ENCODE measurements at regions not wholly inside any gene's neighbourhood (a gene's known extent, or its start where the extent isn't known, plus 50 kb on each side); places are given as distances from the start of the nearest gene placed in this dataset.

DNA sequence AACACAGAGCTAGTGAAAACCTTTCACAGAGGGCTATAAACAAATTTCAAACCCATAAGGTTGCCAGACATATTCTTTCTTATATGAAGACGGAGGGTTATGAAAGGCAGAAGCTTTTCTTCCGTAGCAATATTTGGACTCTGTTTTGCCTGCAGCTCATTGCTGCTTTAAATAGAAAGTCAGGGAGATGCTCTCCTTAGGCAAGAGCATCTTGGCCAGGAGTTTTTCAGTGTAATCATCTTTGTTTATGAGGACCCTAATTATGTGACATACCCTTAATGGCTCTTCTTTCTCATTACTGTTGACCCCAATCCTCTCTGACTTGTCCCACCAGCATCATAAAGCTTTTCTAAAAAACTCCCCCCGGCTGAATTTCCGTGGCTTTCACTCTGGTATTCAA, 433.4 kb upstream of the NRXN1 start:
- no peaks in the 10 kb centered on the region for H3K27me3 ChIP-seq (ENCODE audit: control insufficient read depth, insufficient read depth, low read length, poor library complexity, severe bottlenecking)
- Mint-ChIP-seq H3K27me3 (ENCODE audit: insufficient read depth) (no peaks in the 10 kb centered on the region), H3K27ac (no peak overlapping the region), H3K36me3 (ENCODE audit: low read depth) (no peaks in the 10 kb centered on the region), H3K4me1 (peaks cover 2% of the 10 kb centered on the region), H3K9me3 (no peaks in the 10 kb centered on the region), H3K4me3 (no peak overlapping the region)
- H3K4me3 ChIP-seq (ENCODE audit: low read length), result no peak overlapping the region
- WGBS, 2 experiments (ENCODE audit: insufficient coverage in 1 of 2, insufficient read length in 1 of 2), result 70% methylated on average over 4 of the region's 4 CpGs; no CpG with 5 or more reads in 1 of the 2 experiments
- H3K9ac ChIP-seq (ENCODE audit: extremely low read depth, low read length, poor library complexity, severe bottlenecking), result no peak overlapping the region
- TF ChIP-seq, protein P1, sequence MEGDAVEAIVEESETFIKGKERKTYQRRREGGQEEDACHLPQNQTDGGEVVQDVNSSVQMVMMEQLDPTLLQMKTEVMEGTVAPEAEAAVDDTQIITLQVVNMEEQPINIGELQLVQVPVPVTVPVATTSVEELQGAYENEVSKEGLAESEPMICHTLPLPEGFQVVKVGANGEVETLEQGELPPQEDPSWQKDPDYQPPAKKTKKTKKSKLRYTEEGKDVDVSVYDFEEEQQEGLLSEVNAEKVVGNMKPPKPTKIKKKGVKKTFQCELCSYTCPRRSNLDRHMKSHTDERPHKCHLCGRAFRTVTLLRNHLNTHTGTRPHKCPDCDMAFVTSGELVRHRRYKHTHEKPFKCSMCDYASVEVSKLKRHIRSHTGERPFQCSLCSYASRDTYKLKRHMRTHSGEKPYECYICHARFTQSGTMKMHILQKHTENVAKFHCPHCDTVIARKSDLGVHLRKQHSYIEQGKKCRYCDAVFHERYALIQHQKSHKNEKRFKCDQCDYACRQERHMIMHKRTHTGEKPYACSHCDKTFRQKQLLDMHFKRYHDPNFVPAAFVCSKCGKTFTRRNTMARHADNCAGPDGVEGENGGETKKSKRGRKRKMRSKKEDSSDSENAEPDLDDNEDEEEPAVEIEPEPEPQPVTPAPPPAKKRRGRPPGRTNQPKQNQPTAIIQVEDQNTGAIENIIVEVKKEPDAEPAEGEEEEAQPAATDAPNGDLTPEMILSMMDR (conservative IDR thresholded peaks at IDR 0.05), result no peak
- H3K9me3 ChIP-seq (ENCODE audit: control insufficient read depth, low read length), result no peaks in the 10 kb centered on the region
- H3K27ac ChIP-seq (ENCODE audit: low read depth, low read length), result no peak overlapping the region
- no peak for DNase-seq
- H3K36me3 ChIP-seq (ENCODE audit: control insufficient read depth, insufficient read depth, low read length), result no peaks in the 10 kb centered on the region
- H3K4me1 ChIP-seq (ENCODE audit: control insufficient read depth, insufficient read depth, low read length), result no peaks in the 10 kb centered on the region

DNA sequence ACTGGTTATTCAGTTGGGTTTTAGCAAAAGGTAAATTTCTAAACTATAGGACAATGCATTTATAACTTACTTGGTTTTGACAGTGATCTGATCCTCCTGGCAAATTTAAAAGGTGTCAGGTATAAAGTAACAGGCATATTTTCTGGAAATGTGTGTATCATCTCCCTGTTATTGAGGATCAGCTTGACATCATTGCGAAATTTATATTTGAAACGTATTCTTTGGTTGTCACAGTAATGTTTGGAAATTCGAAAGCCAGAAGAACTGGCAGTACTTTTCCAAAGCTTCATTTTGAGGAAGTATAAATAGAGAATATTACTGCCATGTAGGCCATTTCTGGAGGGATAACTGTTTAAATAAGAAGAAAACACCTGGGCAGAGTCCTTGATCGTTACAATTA, 422.2 kb upstream of the NRXN1 start:
- Mint-ChIP-seq H3K9me3 (peaks cover 23% of the 10 kb centered on the region), H3K27me3 (ENCODE audit: insufficient read depth) (no peaks in the 10 kb centered on the region), H3K4me3 (no peak overlapping the region), H3K27ac (no peak overlapping the region), H3K4me1 (no peaks in the 10 kb centered on the region), H3K36me3 (ENCODE audit: low read depth) (no peaks in the 10 kb centered on the region)
- Histone ChIP-seq H3K4me3 (ENCODE audit: low read length) (no peak overlapping the region), H3K27me3 (ENCODE audit: control insufficient read depth, insufficient read depth, low read length, poor library complexity, severe bottlenecking) (no peaks in the 10 kb centered on the region), H3K36me3 (ENCODE audit: control insufficient read depth, insufficient read depth, low read length) (no peaks in the 10 kb centered on the region), H3K9me3 (ENCODE audit: control insufficient read depth, low read length) (peaks cover 7% of the 10 kb centered on the region), H3K27ac (ENCODE audit: low read depth, low read length) (no peak overlapping the region), H3K4me1 (ENCODE audit: control insufficient read depth, insufficient read depth, low read length) (no peaks in the 10 kb centered on the region), H3K9ac (ENCODE audit: extremely low read depth, low read length, poor library complexity, severe bottlenecking) (no peak overlapping the region)
- TF ChIP-seq, protein P1 (conservative IDR thresholded peaks at IDR 0.05), result no peak
- 87 to 100% methylated on average over 4 of the region's 4 CpGs for WGBS, 2 experiments (ENCODE audit: insufficient coverage in 1 of 2, insufficient read length in 1 of 2)
- no peak for DNase-seq

DNA sequence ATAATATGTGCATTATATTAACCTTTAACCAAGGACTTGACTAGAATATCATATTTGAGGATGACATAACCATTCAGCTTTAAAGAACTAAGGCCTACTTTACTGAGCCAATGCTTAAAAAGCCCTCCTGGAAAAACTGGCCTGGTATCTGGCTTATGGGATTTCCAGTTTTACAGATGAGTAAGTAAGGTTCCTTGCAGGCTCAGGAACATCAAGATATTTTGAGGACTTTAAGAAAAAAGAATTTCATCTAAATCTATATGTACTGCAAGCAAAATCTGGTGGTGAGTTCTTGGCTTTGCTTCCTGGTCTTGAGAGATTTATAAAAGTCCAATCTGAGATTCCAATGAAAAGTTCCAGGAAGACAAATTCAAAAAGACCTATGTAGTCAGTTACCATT, 417.0 kb upstream of the NRXN1 start:
- TF ChIP-seq, protein P1 (conservative IDR thresholded peaks at IDR 0.05), result no peak
- H3K27me3 ChIP-seq (ENCODE audit: control insufficient read depth, insufficient read depth, low read length, poor library complexity, severe bottlenecking), result no peaks in the 10 kb centered on the region
- H3K4me3 Mint-ChIP-seq, result no peak overlapping the region

More for the DNA sequence above, 417.0 kb upstream of the NRXN1 start:
- H3K36me3 Mint-ChIP-seq (ENCODE audit: low read depth), result no peaks in the 10 kb centered on the region
- H3K27ac Mint-ChIP-seq, result no peak overlapping the region
- H3K9me3 Mint-ChIP-seq, result peaks cover 23% of the 10 kb centered on the region
- Histone ChIP-seq H3K36me3 (ENCODE audit: control insufficient read depth, insufficient read depth, low read length) (no peaks in the 10 kb centered on the region), H3K9ac (ENCODE audit: extremely low read depth, low read length, poor library complexity, severe bottlenecking) (no peak overlapping the region), H3K4me1 (ENCODE audit: control insufficient read depth, insufficient read depth, low read length) (no peaks in the 10 kb centered on the region), H3K9me3 (ENCODE audit: control insufficient read depth, low read length) (peaks cover 7% of the 10 kb centered on the region), H3K4me3 (ENCODE audit: low read length) (no peak overlapping the region), H3K27ac (ENCODE audit: low read depth, low read length) (no peak overlapping the region)
- H3K4me1 Mint-ChIP-seq, result no peaks in the 10 kb centered on the region
- DNase-seq, result no peak
- no peaks in the 10 kb centered on the region for H3K27me3 Mint-ChIP-seq (ENCODE audit: insufficient read depth)
